Activated naive CD8-positive, alpha-beta T cell treated with anti-CD3 and anti-CD28 coated beads, Interleukin-2, amount 10 ng/mL, durations not matched to agents 7 days and 5 days (primary cell): ENCODE measurements at regions not wholly inside any gene's neighbourhood (a gene's known extent, or its start where the extent isn't known, plus 50 kb on each side); places are given as distances from the start of the nearest gene placed in this dataset.

ENCODE experiments used
- ATAC-seq: fragments of 150-1000 bp; cut with Tn5 transposase; one replicate; pipeline ENCODE4 v1.10.0; 2021; ENCODE audit warnings: low read depth, moderate library complexity
- POLR2A ChIA-PET: fragments of 350-600 bp; sonication (Branson Sonifier 250); formaldehyde crosslinking; loops from one replicate; lab custom pipeline; 2021; ENCODE audit warnings: antibody characterized with exemption; lab: Charles Lee
- DNase-seq: peaks from one replicate; pipeline ENCODE4 v3.0.0; 2021
- H3K27ac Mint-ChIP-seq: one replicate; pipeline ENCODE4 v1.8.0; 2022; ENCODE audit warnings: mild to moderate bottlenecking, mixed read lengths
- H3K27me3 Mint-ChIP-seq: one replicate; pipeline ENCODE4 v1.8.0; 2022; ENCODE audit warnings: mild to moderate bottlenecking, moderate library complexity, mixed read lengths
- H3K36me3 Mint-ChIP-seq: one replicate; pipeline ENCODE4 v1.8.0; 2021; ENCODE audit warnings: mild to moderate bottlenecking, mixed read lengths
- H3K4me1 Mint-ChIP-seq: one replicate; pipeline ENCODE4 v1.8.0; 2021; ENCODE audit warnings: mixed read lengths
- H3K4me3 Mint-ChIP-seq: one replicate; pipeline ENCODE4 v1.8.0; 2022; ENCODE audit warnings: mild to moderate bottlenecking, moderate library complexity, mixed read lengths
- H3K9me3 Mint-ChIP-seq: one replicate; pipeline ENCODE4 v1.8.0; 2021; ENCODE audit warnings: mixed read lengths

- POLR2A ChIA-PET = interaction anchor here (0.5 to 0.9 kb wide), 2 partner anchors 13 to 19 kb away, joined by 3 to 5 read pairs; no protein-coding TSS in a partner anchor
- H3K36me3 Mint-ChIP-seq = peaks cover 2% of the 10 kb centered on the region
Observed at GRCh38 chr6:170125456-170126300, 165.2 kb downstream of the DLL1 start.

GRCh38 chr6:170124836-170125235, 166.0 kb downstream of the DLL1 start:
- no peak for DNase-seq
- H3K4me3 Mint-ChIP-seq = no peak overlapping the region
- peaks cover 3% of the 10 kb centered on the region for H3K36me3 Mint-ChIP-seq
- ATAC-seq = no peak
- peaks cover 9% of the 10 kb centered on the region for H3K9me3 Mint-ChIP-seq
- POLR2A ChIA-PET = interaction anchor here (0.9 kb wide), 1 partner anchor 12 kb away, joined by 3 read pairs; no protein-coding TSS in a partner anchor
- peaks cover 8% of the 10 kb centered on the region for H3K27me3 Mint-ChIP-seq
- peaks cover 4% of the 10 kb centered on the region for H3K4me1 Mint-ChIP-seq
- H3K27ac Mint-ChIP-seq = no peak overlapping the region

More at GRCh38 chr6:170125456-170126300, 165.2 kb downstream of the DLL1 start:
- Mint-ChIP-seq H3K27me3 (peaks cover 8% of the 10 kb centered on the region), H3K4me1 (peaks cover 4% of the 10 kb centered on the region), H3K27ac (no peak overlapping the region), H3K9me3 (peaks cover 7% of the 10 kb centered on the region), H3K4me3 (no peak overlapping the region)
- DNase-seq = no peak
- no peak for ATAC-seq

GRCh38 chr6:170124150-170124549, 166.7 kb downstream of the DLL1 start:
- Mint-ChIP-seq H3K27ac (no peak overlapping the region), H3K9me3 (peaks cover 14% of the 10 kb centered on the region), H3K4me3 (no peak overlapping the region), H3K36me3 (peaks cover 6% of the 10 kb centered on the region), H3K4me1 (peaks cover 4% of the 10 kb centered on the region), H3K27me3 (peaks cover 11% of the 10 kb centered on the region)
- ATAC-seq (no peak), DNase-seq (no peak)
- POLR2A ChIA-PET = no interaction called here

GRCh38 chr6:170122651-170123050, 168.2 kb downstream of the DLL1 start:
- POLR2A ChIA-PET = no interaction called here
- H3K4me3 Mint-ChIP-seq = no peak overlapping the region
- ATAC-seq (no peak), DNase-seq (no peak)
- H3K27me3 Mint-ChIP-seq = peaks cover 11% of the 10 kb centered on the region
- H3K27ac Mint-ChIP-seq = no peak overlapping the region
- H3K9me3 Mint-ChIP-seq = peaks cover 17% of the 10 kb centered on the region
- H3K4me1 Mint-ChIP-seq = peaks cover 4% of the 10 kb centered on the region
- H3K36me3 Mint-ChIP-seq = peaks cover 6% of the 10 kb centered on the region

GRCh38 chr6:170117111-170117972, 173.5 kb downstream of the DLL1 start:
- H3K4me1 Mint-ChIP-seq = peaks cover 3% of the 10 kb centered on the region
- no peak for ATAC-seq
- no peak overlapping the region for H3K4me3 Mint-ChIP-seq
- H3K9me3 Mint-ChIP-seq = peaks cover 15% of the 10 kb centered on the region
- DNase-seq = no peak
- H3K36me3 Mint-ChIP-seq = peaks cover 4% of the 10 kb centered on the region
- no peak overlapping the region for H3K27ac Mint-ChIP-seq
- POLR2A ChIA-PET = interaction anchor here (1.8 kb wide), 1 partner anchor 28 kb away, joined by 8 read pairs; no protein-coding TSS in a partner anchor
- peaks cover 12% of the 10 kb centered on the region for H3K27me3 Mint-ChIP-seq

- Mint-ChIP-seq H3K27me3 (peaks cover 7% of the 10 kb centered on the region), H3K36me3 (peaks cover 3% of the 10 kb centered on the region), H3K9me3 (peaks cover 13% of the 10 kb centered on the region), H3K4me1 (peaks cover 3% of the 10 kb centered on the region), H3K27ac (no peak overlapping the region), H3K4me3 (no peak overlapping the region)
- DNase-seq = no peak
- POLR2A ChIA-PET = interaction anchor here (0.6 to 1.8 kb wide), 2 partner anchors 28 to 34 kb away, joined by 3 to 8 read pairs; no protein-coding TSS in a partner anchor
- ATAC-seq = no peak
Observed at GRCh38 chr6:170116636-170117035, 174.2 kb downstream of the DLL1 start.

GRCh38 chr6:170114956-170115855, 175.7 kb downstream of the DLL1 start:
- H3K9me3 Mint-ChIP-seq = peaks cover 8% of the 10 kb centered on the region

GRCh38 chr6:170114187-170114945, 176.5 kb downstream of the DLL1 start:
- DNase-seq = no peak
- Mint-ChIP-seq H3K27me3 (peaks cover 5% of the 10 kb centered on the region), H3K36me3 (no peaks in the 10 kb centered on the region), H3K4me1 (peaks cover 3% of the 10 kb centered on the region), H3K27ac (no peak overlapping the region), H3K4me3 (no peak overlapping the region), H3K9me3 (peaks cover 5% of the 10 kb centered on the region)
- POLR2A ChIA-PET = no interaction called here
- ATAC-seq = no peak

More at GRCh38 chr6:170114956-170115855, 175.7 kb downstream of the DLL1 start:
- Mint-ChIP-seq H3K27me3 (peaks cover 5% of the 10 kb centered on the region), H3K4me1 (peaks cover 3% of the 10 kb centered on the region), H3K4me3 (no peak overlapping the region), H3K36me3 (peaks cover 3% of the 10 kb centered on the region), H3K27ac (no peak overlapping the region)
- no peak for ATAC-seq
- no peak for DNase-seq
- POLR2A ChIA-PET = interaction anchor here (1.8 kb wide), 1 partner anchor 26 kb away, joined by 8 read pairs; no protein-coding TSS in a partner anchor

GRCh38 chr6:170113141-170113540, 177.7 kb downstream of the DLL1 start:
- POLR2A ChIA-PET = interaction anchor here (1.2 kb wide), 1 partner anchor 12 kb away, joined by 3 read pairs; no protein-coding TSS in a partner anchor
- peaks cover 3% of the 10 kb centered on the region for H3K4me1 Mint-ChIP-seq
- H3K9me3 Mint-ChIP-seq = peaks cover 3% of the 10 kb centered on the region
- no peaks in the 10 kb centered on the region for H3K36me3 Mint-ChIP-seq
- peaks cover 7% of the 10 kb centered on the region for H3K27me3 Mint-ChIP-seq
- ATAC-seq = no peak
- no peak for DNase-seq
- no peak overlapping the region for H3K4me3 Mint-ChIP-seq
- H3K27ac Mint-ChIP-seq = no peak overlapping the region

GRCh38 chr6:170112583-170112860, 178.4 kb downstream of the DLL1 start:
- peaks cover 10% of the 10 kb centered on the region for H3K27me3 Mint-ChIP-seq
- ATAC-seq = no peak
- no peak overlapping the region for H3K27ac Mint-ChIP-seq
- POLR2A ChIA-PET = interaction anchor here (1.2 kb wide), 1 partner anchor 13 kb away, joined by 3 read pairs; no protein-coding TSS in a partner anchor
- peaks cover 3% of the 10 kb centered on the region for H3K4me1 Mint-ChIP-seq
- no peaks in the 10 kb centered on the region for H3K36me3 Mint-ChIP-seq
- H3K4me3 Mint-ChIP-seq = no peak overlapping the region
- no peak for DNase-seq
- no peaks in the 10 kb centered on the region for H3K9me3 Mint-ChIP-seq

- peaks cover 13% of the 10 kb centered on the region for H3K27me3 Mint-ChIP-seq
- H3K4me1 Mint-ChIP-seq = peaks cover 3% of the 10 kb centered on the region
- no peaks in the 10 kb centered on the region for H3K36me3 Mint-ChIP-seq
- POLR2A ChIA-PET = interaction anchor here (1.2 kb wide), 1 partner anchor 13 kb away, joined by 3 read pairs; no protein-coding TSS in a partner anchor
- no peak overlapping the region for H3K4me3 Mint-ChIP-seq
- no peaks in the 10 kb centered on the region for H3K9me3 Mint-ChIP-seq
- ATAC-seq = no peak
- DNase-seq = no peak
- no peak overlapping the region for H3K27ac Mint-ChIP-seq
Observed at GRCh38 chr6:170111816-170112582, 178.9 kb downstream of the DLL1 start.
